NB4 (cell line): ENCODE measurements at regions not wholly inside any gene's neighbourhood (a gene's known extent, or its start where the extent isn't known, plus 50 kb on each side); places are given as distances from the start of the nearest gene placed in this dataset.

Experiments
- CTCF ChIP-seq: IDR thresholded peaks from one replicate; pipeline ENCODE4 v1.5.1; 2012; ENCODE audit warnings: low read depth, low read length
- MYC ChIP-seq: IDR thresholded peaks from 2 replicates; pipeline ENCODE4 v1.6.1; 2011; ENCODE audit warnings: low read depth, low read length
- POLR2A ChIP-seq: IDR thresholded peaks from 2 replicates; pipeline ENCODE4 v1.6.1; 2011; ENCODE audit warnings: mild to moderate bottlenecking; ENCODE audit not compliant: insufficient read length; ENCODE audit errors: extremely low read depth
- TF ChIP-seq, protein P1 (sequence below): IDR thresholded peaks from 2 replicates; pipeline ENCODE4 v1.6.1; 2011; ENCODE audit warnings: low read depth, low read length

- TF ChIP-seq POLR2A (no peak), CTCF (no peak), MYC (no peak)
- TF ChIP-seq, protein P1, sequence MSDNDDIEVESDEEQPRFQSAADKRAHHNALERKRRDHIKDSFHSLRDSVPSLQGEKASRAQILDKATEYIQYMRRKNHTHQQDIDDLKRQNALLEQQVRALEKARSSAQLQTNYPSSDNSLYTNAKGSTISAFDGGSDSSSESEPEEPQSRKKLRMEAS, result no peak
Observed at GRCh38 chr3:176505878-176506621, 691.2 kb downstream of the TBL1XR1 start.
